ENCODE measurements at regions not wholly inside any gene's neighbourhood (a gene's known extent, or its start where the extent isn't known, plus 50 kb on each side); places are given as distances from the start of the nearest gene placed in this dataset.

DNA sequence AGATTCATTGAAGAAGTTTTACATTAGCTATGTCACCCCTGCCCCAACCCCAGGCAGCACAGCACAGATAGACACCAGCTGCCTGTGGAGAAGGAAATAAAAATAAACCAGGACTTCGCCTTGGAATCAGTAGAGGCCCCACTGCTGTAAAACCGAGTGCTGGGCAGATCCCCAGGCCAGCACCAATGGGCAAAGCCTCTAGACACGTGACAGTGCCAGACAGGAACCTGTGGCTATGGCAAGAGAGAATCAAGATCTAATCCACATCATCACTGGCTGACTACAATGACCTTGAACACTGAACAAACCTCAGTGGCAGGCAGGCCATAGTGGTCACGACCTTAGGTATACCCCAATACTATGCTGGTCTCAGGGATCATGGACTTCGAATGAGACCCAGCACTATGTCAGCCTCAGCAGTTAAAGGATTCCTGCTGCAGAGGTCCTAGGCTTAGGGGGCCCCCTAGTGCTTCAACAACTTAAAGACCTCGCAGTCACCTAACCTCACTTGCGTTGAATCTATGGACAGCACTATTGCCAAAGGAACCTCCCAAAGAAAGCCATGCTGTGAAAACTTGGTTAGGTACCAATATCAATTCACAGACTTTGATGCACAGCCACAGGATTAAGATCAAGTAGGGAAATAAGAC lies 2118.6 kb upstream of the C9orf72 start:
- TF ChIP-seq POLR2A (IDR thresholded peaks at IDR 0.05): no peak
- TF ChIP-seq, protein P1, sequence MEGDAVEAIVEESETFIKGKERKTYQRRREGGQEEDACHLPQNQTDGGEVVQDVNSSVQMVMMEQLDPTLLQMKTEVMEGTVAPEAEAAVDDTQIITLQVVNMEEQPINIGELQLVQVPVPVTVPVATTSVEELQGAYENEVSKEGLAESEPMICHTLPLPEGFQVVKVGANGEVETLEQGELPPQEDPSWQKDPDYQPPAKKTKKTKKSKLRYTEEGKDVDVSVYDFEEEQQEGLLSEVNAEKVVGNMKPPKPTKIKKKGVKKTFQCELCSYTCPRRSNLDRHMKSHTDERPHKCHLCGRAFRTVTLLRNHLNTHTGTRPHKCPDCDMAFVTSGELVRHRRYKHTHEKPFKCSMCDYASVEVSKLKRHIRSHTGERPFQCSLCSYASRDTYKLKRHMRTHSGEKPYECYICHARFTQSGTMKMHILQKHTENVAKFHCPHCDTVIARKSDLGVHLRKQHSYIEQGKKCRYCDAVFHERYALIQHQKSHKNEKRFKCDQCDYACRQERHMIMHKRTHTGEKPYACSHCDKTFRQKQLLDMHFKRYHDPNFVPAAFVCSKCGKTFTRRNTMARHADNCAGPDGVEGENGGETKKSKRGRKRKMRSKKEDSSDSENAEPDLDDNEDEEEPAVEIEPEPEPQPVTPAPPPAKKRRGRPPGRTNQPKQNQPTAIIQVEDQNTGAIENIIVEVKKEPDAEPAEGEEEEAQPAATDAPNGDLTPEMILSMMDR (IDR thresholded peaks at IDR 0.05): no peak

All from testis (tissue), 2 donors.